DND-41 (cell line): ENCODE measurements at regions not wholly inside any gene's neighbourhood (a gene's known extent, or its start where the extent isn't known, plus 50 kb on each side); places are given as distances from the start of the nearest gene placed in this dataset.

Experiments
- CTCF ChIP-seq: IDR thresholded peaks from 2 replicates; pipeline ENCODE4 v1.5.1; 2012; ENCODE audit warnings: borderline replicate concordance, low read length, moderate library complexity, mild to moderate bottlenecking; ENCODE audit not compliant: poor library complexity, severe bottlenecking; ENCODE audit errors: extremely low read depth
- EZH2 ChIP-seq: IDR thresholded peaks from 3 replicates; pipeline ENCODE4 v1.6.1; 2012; ENCODE audit warnings: borderline replicate concordance, low read depth, mild to moderate bottlenecking, moderate library complexity, low read length, inconsistent platforms; ENCODE audit not compliant: severe bottlenecking

- no peak for TF ChIP-seq CTCF
- TF ChIP-seq EZH2, result no peak
Observed at GRCh38 chr16:50478075-50478772, 70.0 kb upstream of the NKD1 start.
